HG03354 (cell line): ENCODE measurements at regions not wholly inside any gene's neighbourhood (a gene's known extent, or its start where the extent isn't known, plus 50 kb on each side); places are given as distances from the start of the nearest gene placed in this dataset.

ENCODE experiments used
- ATAC-seq: cut with Tn5 transposase; IDR thresholded peaks from one replicate; pipeline ENCODE4 v1.9.1; 2021; ENCODE audit warnings: mild to moderate bottlenecking; ENCODE audit not compliant: unreplicated experiment, poor library complexity, severe bottlenecking

DNA sequence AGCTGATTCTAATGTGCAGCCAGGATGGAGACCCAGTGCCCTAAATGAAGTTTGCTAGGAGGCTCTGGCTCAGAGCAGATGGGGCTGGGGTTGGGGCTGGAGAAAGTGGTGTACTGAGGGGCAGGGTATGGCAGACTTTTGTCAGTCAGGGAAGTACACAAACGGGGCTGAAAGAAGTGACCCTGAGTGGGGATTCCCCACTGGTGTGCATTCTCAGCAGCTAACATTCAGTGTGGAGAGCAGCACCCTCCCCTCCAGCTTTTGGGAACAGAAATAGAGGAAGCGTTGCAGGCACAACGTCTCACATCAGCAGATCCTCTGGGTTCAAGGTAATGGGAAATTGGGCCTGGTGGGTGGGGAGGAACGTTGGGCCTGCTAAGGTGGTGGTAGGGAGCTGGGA is 89.1 kb upstream of the GCFC2 start:
- ATAC-seq, result no peak

- no peak for ATAC-seq
Observed at GRCh38 chr2:75798569-75798968, 87.9 kb upstream of the GCFC2 start.

DNA sequence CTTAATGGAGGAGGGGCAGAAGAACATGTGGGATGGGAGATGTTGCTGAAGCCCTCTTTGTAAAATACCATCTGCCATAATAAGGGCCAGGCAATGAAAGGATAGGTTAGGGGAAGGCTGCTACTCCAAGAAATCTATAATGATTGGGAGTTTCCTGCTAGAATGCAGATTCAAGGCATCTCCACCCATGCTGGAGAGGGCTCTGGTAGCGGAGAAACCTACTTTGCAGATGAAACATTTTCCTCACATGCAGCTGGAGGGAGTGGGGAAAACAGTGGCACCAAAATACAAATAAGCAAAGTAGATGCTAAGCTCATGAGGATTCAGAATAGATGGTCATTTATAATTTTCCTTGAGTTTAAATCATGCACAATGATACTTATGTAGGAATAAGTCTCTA is 82.3 kb upstream of the GCFC2 start:
- no peak for ATAC-seq

DNA sequence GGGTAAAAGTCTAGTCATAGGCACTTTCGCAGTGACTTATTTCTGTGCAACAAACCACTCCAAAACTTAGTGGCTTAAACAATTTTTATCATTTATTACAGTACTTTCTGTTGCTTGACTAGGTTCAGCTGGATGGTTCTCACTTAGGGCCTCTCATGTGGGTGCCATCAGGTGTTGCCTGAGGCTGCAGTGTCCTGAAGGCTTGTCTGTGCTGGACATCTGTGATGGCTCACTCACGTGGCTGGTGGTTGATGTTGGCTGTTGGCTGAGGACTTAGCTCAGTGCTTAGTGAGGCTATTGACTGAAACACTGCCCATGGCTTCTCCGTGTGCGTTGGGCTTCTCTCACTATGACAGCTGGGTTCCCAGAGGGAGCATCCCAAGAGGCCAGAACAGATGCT is 81.4 kb upstream of the GCFC2 start:
- no peak for ATAC-seq

DNA sequence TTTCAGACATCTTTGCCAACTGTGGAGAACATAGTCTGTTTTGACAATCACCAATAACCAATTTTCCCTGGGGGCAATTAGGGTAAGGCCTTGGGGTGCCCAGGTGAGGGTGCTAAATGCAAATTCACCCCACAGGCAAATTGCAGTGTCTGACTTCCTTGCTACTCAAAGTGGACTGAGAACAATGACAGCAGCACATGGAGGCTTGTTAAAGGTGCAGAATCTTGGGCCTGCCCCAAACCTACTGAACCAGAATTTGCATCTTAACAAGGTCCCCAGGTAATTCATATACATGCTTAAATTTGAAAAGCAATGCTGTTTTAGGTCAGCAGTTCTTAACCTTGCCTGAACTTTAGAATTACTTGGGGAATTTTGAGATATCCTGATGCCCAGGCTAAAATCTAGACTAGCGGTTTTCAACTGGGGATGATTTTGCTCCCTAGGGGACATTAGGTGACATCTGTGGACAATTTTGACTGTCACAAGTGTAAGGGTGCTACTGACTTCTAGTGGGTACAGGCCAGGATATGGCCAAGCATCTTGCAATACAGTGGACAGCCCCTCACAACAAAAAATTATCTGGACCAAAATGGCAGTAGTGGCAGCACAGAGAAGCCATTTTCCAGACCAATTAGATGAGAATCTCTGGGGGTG is 80.2 kb upstream of the GCFC2 start:
- no peak for ATAC-seq

DNA sequence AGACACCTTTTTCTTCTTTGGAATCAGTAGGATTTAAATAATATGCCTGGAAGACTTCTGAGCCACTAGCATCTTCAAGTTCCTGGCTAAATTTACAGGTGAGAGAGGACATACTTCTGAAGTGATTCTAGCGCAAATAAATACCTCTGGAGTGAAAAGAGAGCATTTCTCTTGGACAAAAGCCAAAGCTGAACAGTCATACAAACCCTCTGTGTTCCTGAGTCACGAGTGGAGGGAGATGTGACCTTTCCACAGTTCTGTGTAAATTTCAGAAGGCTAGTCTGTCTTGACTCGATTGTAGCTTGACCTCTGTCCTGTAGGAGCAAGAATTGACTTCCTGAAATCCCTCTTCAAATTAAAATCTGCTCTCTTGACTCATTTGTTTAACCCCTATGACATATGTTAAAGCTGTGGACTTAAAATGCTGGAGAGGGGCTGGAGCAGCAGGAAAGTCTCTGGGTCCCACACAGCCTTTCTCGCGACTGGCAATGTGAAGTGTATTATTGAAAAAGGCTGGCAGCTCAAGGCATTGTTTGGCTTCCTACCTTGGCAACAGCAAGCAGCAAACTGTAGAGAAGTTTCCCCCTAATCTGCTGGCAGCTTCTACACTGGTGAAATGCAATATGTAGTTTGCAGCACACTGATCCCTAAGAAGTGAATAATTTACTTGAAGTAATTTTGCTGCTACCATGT is 79.6 kb upstream of the GCFC2 start:
- ATAC-seq, result no peak

- no peak for ATAC-seq
Observed at GRCh38 chr2:75788902-75789301, 78.2 kb upstream of the GCFC2 start.

DNA sequence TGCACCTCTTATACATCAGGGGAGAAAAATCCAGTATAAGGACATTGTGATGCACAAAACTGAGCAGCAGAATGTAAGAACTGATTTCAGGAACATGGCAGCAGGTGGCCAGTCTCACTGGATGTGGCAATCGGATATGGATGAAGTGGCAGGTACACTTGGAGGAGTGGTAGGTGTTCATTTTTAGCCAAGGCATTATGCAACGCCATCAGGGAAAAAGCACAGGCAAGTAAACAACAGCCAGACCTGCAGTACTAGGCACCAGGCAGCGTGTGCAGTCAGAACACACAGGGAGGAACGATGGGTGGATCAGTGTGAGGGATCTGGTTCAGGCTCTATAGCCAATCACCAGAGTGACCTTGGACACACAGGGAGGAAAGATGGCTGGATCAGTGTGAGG is 77.4 kb upstream of the GCFC2 start:
- no peak for ATAC-seq

GRCh38 chr2:75787532-75788132 is 76.9 kb upstream of the GCFC2 start:
- peak; percentile 49 for ATAC-seq

GRCh38 chr2:75775311-75775823 is 64.7 kb upstream of the GCFC2 start:
- ATAC-seq, result no peak

GRCh38 chr2:75772908-75773630 is 62.4 kb upstream of the GCFC2 start:
- ATAC-seq, result no peak

DNA sequence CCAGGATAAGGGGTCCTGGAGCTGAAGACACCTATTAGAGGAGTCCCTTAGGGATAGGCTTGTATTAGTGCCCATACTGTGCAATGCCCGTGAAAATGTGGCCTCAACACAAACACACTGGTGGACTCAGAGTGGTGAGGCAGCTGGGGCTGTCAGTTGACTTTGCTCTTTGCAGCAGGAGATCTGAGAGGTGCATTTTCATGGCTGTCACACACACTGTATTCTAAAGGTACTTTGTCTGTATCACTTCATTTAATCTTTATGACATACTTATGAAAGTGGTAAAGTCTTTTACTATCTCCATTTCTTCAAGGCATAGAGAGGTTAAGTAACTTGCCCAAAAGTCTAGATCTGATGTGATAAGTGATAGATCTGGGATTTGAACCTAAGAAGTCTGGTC is 55.1 kb upstream of the GCFC2 start:
- ATAC-seq, result no peak

DNA sequence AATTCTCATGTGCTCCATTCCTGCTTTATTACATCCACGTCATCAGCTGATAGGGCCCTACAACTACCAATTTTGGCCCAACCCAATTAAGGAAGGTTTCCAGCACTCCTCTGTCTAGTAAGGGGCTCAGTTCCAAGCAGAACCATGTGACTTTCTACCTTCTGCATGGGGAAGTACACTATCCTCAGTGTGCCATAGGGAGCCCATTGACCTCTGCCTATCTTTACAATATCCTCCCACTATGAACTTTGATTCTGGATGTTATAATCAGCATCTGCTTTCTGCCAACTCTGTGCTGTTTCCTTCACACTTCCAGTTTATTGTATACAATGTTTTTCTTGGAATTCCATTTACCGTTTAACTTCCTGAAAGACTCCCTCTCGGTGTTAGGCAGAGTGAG is 53.9 kb upstream of the GCFC2 start:
- no peak for ATAC-seq
